ENCODE measurements at regions not wholly inside any gene's neighbourhood (a gene's known extent, or its start where the extent isn't known, plus 50 kb on each side); places are given as distances from the start of the nearest gene placed in this dataset.

- Histone ChIP-seq H2AFZ (replicated peaks) (no peak overlapping the region), H3K4me2 (no peak overlapping the region)
These were observed 291.2 kb downstream of the TEX29 start for GRCh38 chr13:111611651-111612050.

GRCh38 chr13:111612886-111613285, 292.4 kb downstream of the TEX29 start:
- H3K27ac ChIP-seq, result no peak overlapping the region
- DNase-seq (ENCODE audit: low spot score), result no peak
- Mint-ChIP-seq H3K9me3 (no peaks in the 10 kb centered on the region), H3K4me1 (peaks cover 28% of the 10 kb centered on the region), H3K27ac (no peak overlapping the region), H3K27me3 (ENCODE audit: insufficient read depth, low read depth) (peaks cover 5% of the 10 kb centered on the region), H3K4me3 (no peak overlapping the region), H3K36me3 (no peaks in the 10 kb centered on the region)
- no peaks in the 10 kb centered on the region for H3K9me3 ChIP-seq (ENCODE audit: low read depth)
- H3K36me3 ChIP-seq, result no peaks in the 10 kb centered on the region
- no peaks in the 10 kb centered on the region for H3K79me2 ChIP-seq (ENCODE audit: low read depth)
- no peaks in the 10 kb centered on the region for H3K27me3 ChIP-seq
- H4K20me1 ChIP-seq (ENCODE audit: low read depth), result no peaks in the 10 kb centered on the region
- H3K4me3 ChIP-seq, result no peak overlapping the region
- H3K9ac ChIP-seq, result no peak overlapping the region
- no peak overlapping the region for H3K4me2 ChIP-seq
- no peaks in the 10 kb centered on the region for H3K4me1 ChIP-seq
- TF ChIP-seq EZH2phosphoT487 (IDR thresholded peaks at IDR 0.05) (no peak), EZH2 (IDR thresholded peaks at IDR 0.05) (no peak), CTCF (IDR thresholded peaks at IDR 0.05) (no peak)
- H2AFZ ChIP-seq (replicated peaks), result no peak overlapping the region
- H3F3A ChIP-seq (ENCODE audit: low read depth), result no peaks in the 10 kb centered on the region

More at GRCh38 chr13:111611651-111612050, 291.2 kb downstream of the TEX29 start:
- Mint-ChIP-seq H3K4me3 (no peak overlapping the region), H3K9me3 (no peaks in the 10 kb centered on the region), H3K27ac (no peak overlapping the region), H3K4me1 (peaks cover 26% of the 10 kb centered on the region), H3K27me3 (ENCODE audit: insufficient read depth, low read depth) (peaks cover 5% of the 10 kb centered on the region), H3K36me3 (no peaks in the 10 kb centered on the region)
- DNase-seq (ENCODE audit: low spot score), result no peak
- no peaks in the 10 kb centered on the region for H3K79me2 ChIP-seq (ENCODE audit: low read depth)
- no peaks in the 10 kb centered on the region for H3K27me3 ChIP-seq
- H3K9me3 ChIP-seq (ENCODE audit: low read depth), result no peaks in the 10 kb centered on the region
- no peak overlapping the region for H3K4me3 ChIP-seq
- no peak overlapping the region for H3K27ac ChIP-seq
- H3K9ac ChIP-seq, result no peak overlapping the region
- no peaks in the 10 kb centered on the region for H3K4me1 ChIP-seq
- H4K20me1 ChIP-seq (ENCODE audit: low read depth), result no peaks in the 10 kb centered on the region
- no peaks in the 10 kb centered on the region for H3K36me3 ChIP-seq
- H3F3A ChIP-seq (ENCODE audit: low read depth), result no peaks in the 10 kb centered on the region
- TF ChIP-seq EZH2phosphoT487 (IDR thresholded peaks at IDR 0.05) (no peak), CTCF (IDR thresholded peaks at IDR 0.05) (no peak), EZH2 (IDR thresholded peaks at IDR 0.05) (no peak)

- H2AFZ ChIP-seq (replicated peaks), result no peak overlapping the region
- DNase-seq (ENCODE audit: low spot score), result no peak
- no peak overlapping the region for H3K4me3 ChIP-seq
- no peaks in the 10 kb centered on the region for H3K36me3 ChIP-seq
- Mint-ChIP-seq H3K4me1 (peaks cover 28% of the 10 kb centered on the region), H3K9me3 (no peaks in the 10 kb centered on the region), H3K36me3 (no peaks in the 10 kb centered on the region), H3K27me3 (ENCODE audit: insufficient read depth, low read depth) (peaks cover 5% of the 10 kb centered on the region), H3K4me3 (no peak overlapping the region), H3K27ac (no peak overlapping the region)
- H3K4me2 ChIP-seq, result no peak overlapping the region
- H4K20me1 ChIP-seq (ENCODE audit: low read depth), result no peaks in the 10 kb centered on the region
- TF ChIP-seq EZH2 (IDR thresholded peaks at IDR 0.05) (no peak), EZH2phosphoT487 (IDR thresholded peaks at IDR 0.05) (no peak), CTCF (IDR thresholded peaks at IDR 0.05) (no peak)
- no peaks in the 10 kb centered on the region for H3K9me3 ChIP-seq (ENCODE audit: low read depth)
- no peaks in the 10 kb centered on the region for H3K4me1 ChIP-seq
- H3F3A ChIP-seq (ENCODE audit: low read depth), result no peaks in the 10 kb centered on the region
- H3K9ac ChIP-seq, result no peak overlapping the region
- no peaks in the 10 kb centered on the region for H3K27me3 ChIP-seq
- H3K27ac ChIP-seq, result no peak overlapping the region
- no peaks in the 10 kb centered on the region for H3K79me2 ChIP-seq (ENCODE audit: low read depth)
These were observed 293.6 kb downstream of the TEX29 start for GRCh38 chr13:111614009-111614408.
